AG20443 (cell line): ENCODE measurements at regions not wholly inside any gene's neighbourhood (a gene's known extent, or its start where the extent isn't known, plus 50 kb on each side); places are given as distances from the start of the nearest gene placed in this dataset.
"Not testable (repeated sequence)": the region's sequence is repeated elsewhere in the genome, so short reads cannot be mapped to it uniquely, and the experiment has no call there.

Experiments used
- DNase-seq: peaks from one replicate; pipeline ENCODE4 v3.0.0; 2012; ENCODE audit warnings: low spot score, mixed read lengths

DNA sequence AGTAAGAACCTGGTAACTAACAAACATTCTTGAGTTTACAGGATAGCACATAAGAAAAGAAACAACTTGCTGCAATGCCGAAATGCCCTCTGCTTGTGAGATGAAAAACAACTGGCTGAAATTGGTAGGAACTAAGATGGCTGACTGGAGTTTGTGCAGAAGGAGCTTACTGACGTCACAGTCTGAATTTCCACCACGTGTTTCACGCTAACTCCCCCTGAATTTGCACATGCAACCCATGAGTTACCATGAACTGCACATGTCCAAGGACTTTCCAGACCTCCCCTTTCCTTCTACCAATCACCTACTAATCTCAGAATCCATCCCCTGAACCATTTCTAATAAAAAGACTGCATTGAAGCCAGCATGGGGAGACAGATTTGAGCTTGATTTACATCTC lies 86.3 kb upstream of the KCND2 start:
- DNase-seq: no peak

DNA sequence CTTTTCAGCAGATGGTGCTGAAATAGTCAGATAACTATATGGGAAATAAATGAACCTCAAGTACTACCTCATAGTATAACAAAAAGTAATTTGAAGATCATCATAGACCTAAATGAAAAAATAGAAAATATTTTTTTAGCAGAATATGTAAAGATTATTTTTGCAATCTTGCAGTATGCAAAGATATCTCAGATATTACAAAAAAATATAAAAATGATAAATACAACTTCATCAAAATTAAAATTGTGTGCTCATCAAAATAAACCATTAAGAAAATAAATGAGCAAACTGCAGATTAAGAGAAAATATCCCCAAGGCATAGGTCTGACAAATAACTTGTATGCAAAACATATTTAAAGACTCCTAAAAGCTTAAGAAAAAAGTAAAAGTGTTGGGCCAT lies 83.4 kb upstream of the KCND2 start:
- DNase-seq: no peak

DNA sequence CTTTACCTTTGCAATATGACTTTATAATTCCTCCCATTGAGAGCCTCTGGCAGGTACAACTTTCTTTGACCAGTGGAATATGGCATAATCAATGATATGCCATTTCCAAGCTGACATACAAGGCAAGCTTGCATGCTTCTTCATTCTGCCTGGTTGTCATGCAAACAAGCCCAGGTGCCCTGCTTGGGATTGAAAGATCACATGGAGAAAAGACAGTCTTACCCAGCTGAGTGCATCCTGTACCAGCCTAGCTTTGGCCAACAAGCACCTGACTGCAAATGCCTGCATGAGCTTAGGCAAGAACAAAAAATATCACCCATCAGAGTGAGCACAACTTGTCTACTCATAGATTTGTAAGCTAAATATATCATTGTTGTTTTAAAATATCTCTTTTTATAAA lies 82.9 kb upstream of the KCND2 start:
- no peak for DNase-seq

DNA sequence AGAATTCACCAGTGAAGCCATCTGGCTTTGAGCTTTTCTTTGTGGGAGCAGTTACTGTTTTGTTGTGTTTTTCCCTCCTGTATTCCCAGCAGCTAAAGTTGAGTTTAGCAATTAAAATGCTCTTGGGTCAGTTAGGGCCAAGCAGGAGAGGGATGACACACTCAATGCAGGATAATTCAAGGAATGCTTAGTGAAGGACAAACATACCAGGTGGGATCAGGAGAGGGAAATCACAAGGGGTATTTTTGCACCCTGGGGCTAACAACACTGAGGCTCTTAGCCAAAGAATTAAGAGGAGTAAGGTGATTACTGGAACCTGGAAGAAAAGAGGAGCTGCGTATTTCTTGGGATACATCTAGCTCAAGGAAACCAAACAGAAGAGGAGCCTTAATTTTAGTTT lies 82.4 kb upstream of the KCND2 start:
- no peak for DNase-seq

DNA sequence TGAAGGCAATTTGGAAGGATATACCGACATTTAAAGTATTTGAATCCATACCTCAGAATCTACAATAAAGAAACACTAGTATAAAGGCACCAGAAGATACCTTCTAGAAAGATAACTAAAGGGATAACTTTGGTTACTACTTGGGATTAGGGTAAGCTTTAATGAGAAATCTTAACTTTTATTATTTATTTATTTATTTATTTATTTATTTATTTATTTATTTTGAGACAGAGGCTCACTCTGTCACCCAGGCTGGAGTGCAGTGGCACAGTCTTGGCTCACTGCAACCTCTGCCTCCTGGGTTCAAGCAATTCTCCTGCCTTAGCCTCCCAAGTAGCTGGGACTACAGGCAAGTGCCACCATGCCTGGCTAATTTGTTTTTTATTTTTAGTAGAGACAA lies 81.6 kb upstream of the KCND2 start:
- not testable (repeated sequence) for DNase-seq

DNA sequence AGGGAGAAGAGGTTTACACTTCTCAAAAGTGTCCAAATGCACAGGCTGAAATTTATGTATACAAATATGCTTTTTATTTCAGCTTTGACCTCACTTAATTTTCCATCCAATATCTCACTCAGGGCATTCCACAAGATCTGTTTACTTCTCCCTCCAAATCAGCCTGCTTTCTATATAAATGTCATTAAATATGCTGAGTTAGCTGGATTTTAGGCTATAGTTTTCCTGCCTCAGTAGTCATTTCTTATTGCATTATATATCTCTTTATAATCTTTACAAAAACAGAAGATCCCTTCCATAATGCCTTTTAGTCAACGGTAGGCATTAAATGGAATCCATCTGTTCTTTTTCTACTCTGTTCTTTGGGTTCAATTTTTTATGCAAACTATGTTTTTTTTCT lies 71.7 kb upstream of the KCND2 start:
- no peak for DNase-seq

DNA sequence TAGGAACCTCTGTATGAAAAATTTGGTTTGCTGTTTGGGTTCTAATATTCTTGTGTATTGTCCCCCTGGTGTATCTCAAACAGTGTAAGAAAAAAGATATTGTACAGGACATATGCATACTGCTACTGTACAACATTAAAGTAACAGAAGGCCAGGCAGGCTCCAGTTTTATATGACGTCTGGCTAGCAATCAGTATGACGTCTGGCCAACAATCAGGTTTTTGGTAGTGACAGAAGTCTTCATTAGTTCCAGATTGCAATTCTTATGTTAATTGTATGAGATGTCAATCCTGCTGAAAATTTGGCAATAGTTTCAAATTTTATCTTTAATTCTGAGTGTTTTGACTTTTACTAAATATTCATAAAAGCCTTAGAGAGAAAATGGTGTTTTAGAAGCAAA lies 67.9 kb upstream of the KCND2 start:
- DNase-seq: no peak

DNA sequence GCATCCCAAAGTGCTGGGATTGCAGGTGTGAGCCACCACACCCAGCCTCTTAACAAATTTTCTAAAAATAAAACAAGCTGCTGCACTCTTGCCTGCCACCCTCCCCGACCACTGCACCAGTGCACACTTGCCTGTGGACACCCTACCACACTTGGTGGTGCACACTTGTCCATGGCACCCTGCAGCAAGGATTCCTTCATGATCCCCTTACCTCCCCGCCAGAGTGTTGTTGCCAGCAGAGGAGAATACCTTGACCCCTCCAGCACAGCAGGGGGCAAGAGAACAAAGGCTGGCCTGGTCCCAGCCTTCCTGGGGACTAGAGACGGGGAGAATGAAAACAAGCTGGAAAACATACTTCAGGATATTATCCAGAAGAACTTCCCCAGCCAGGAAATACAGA lies 65.9 kb upstream of the KCND2 start:
- no peak for DNase-seq

DNA sequence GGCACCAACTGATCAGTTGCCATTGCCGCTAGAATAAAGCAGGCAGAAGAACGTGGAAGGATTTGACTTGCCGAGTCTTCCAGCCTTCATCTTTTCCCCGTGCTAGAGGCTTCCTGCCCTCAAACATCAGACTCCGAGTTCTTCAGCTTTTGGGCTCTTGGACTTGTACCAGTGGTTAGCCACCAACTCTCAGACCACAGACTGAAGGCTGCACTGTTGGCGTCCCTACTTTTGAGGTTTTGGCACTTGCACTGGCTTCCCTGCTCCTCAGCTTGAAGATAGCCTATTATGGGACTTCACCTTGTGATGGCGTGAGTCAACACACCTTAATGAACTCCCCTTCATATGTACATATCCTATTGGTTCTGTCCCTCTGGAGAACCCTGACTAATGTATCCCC lies 57.3 kb upstream of the KCND2 start:
- DNase-seq: no peak

DNA sequence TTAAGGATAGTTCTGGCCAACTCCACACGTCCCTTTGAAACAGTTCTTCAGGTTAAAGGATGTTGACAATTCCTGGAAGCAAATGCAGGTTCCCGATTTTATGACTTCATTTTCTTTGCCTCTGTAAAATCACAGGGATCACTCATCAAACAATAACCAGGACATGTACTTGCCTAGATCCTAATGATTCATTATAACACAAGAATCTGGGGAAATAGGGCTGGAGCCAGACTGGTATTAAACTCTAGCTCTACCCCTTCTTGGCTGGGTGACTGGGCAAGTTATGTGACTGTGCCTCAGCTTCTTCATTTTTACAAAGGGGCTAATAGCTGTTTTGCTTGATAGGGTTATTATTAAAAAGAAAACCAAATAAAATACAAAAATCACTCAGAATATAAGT lies 56.0 kb upstream of the KCND2 start:
- no peak for DNase-seq

DNA sequence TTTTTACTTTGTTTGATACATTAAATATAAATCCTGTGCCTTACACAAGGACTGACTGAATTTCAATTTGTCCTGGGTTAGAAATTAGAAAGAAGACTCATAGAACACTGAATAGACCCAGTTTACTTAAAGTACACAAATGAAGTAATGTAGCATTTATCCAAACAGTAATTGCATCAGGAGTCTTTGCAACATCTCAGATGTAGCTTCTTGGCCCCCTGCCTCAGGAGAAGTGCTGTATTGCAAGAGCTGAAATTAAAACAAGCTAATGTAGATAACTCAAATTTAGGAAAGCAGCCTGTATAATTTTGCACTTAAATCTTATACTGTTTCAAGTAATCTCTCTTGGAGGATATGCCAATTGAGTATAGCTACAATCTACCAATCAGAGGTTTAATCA lies 54.3 kb upstream of the KCND2 start:
- no peak for DNase-seq

DNA sequence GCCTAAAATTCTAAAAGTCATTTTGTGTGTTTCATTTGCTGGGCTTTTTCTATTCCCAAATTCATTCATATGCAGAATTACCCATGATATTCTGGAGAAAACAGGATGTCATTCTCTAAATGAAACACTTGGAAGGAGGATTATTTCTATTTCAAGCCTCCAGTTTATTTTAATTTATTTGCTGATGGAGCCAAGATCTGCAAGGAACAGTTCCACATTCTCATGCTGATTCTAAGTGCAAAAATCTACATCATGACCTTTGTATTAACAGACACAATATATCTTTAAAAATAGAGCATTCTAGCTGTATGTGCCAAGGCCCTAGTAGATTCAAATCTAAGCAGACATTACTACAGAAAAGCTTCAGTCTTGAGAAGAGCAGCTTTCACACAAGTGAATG lies 51.3 kb upstream of the KCND2 start:
- no peak for DNase-seq
